Astrocyte of the cerebellum (primary cell): ENCODE measurements at regions not wholly inside any gene's neighbourhood (a gene's known extent, or its start where the extent isn't known, plus 50 kb on each side); places are given as distances from the start of the nearest gene placed in this dataset.
"Not testable (repeated sequence)": the region's sequence is repeated elsewhere in the genome, so short reads cannot be mapped to it uniquely, and the experiment has no call there.

Source experiments
- DNase-seq: peaks from one replicate; pipeline ENCODE4 v3.0.0-alpha.2; 2011; ENCODE audit warnings: low read depth
- H3K4me3 ChIP-seq: 2 replicates; pipeline ENCODE4 v1.5.1; 2011; ENCODE audit warnings: mild to moderate bottlenecking, low read depth, low read length, moderate library complexity
- in situ Hi-C: cut with HindIII; loops from 2 replicates; pipeline ENCODE4 v1.10.0; 2017; ENCODE audit warnings: low sequenced_read_pairs
- TF ChIP-seq, protein P1 (sequence below): IDR thresholded peaks from 2 replicates; pipeline ENCODE4 v1.5.1; 2012; ENCODE audit warnings: low read length, low read depth, moderate library complexity, mild to moderate bottlenecking; ENCODE audit errors: missing control alignments

DNA sequence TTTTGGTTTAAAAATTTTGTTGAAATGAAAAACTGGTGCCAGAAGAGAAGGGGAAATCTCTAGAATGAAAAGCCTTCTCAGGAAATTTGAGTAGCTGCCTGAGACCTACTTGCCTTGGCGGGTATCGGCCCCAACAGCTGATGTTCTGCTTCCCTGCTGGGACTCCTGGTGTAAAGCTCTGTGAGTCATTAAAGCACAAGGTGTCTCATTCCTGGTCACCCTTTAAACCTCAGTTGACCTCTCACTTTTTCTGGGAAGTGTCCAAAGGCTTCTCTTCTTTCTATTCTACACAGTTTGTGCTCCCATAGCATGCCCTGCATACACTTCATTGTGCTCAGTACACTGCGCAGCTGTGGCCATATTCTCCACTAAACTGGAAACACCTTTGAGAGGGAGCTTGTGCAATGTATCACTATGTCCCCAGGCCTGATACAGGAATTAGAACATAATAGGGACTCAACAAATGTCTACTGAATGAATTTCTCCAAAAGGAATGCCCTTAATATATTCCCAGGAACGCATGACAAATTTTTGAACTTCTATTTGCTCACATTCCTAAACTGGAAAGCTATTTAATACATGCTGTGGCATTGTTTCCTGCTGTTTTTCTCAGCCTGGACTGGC is 303.9 kb downstream of the SDHAF3 start:
- H3K4me3 ChIP-seq = no peak overlapping the region
- in situ Hi-C loops = no loop called here
- no peak for DNase-seq
- TF ChIP-seq, protein P1, sequence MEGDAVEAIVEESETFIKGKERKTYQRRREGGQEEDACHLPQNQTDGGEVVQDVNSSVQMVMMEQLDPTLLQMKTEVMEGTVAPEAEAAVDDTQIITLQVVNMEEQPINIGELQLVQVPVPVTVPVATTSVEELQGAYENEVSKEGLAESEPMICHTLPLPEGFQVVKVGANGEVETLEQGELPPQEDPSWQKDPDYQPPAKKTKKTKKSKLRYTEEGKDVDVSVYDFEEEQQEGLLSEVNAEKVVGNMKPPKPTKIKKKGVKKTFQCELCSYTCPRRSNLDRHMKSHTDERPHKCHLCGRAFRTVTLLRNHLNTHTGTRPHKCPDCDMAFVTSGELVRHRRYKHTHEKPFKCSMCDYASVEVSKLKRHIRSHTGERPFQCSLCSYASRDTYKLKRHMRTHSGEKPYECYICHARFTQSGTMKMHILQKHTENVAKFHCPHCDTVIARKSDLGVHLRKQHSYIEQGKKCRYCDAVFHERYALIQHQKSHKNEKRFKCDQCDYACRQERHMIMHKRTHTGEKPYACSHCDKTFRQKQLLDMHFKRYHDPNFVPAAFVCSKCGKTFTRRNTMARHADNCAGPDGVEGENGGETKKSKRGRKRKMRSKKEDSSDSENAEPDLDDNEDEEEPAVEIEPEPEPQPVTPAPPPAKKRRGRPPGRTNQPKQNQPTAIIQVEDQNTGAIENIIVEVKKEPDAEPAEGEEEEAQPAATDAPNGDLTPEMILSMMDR = no peak

DNA sequence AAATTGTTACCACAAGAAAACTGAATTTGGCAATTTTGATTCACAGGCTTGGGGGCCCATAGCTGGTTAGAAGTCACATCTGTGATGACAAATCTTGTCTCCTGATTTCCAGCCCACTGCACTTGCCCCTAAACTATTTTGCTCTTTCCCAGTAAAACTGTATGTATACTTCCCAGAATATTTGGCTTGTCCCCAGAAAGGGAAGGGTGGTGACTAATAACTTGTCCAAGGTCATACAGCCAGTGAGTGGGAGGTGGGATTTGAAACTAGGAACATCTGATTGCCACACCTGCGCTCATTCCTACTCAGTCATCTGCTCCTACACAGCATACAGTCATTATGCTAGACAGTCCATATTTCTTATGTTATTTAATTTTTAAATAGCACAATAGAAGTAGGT is 304.5 kb downstream of the SDHAF3 start:
- H3K4me3 ChIP-seq = no peak overlapping the region
- in situ Hi-C loops = no loop called here
- DNase-seq = no peak
- TF ChIP-seq, protein P1 = no peak

DNA sequence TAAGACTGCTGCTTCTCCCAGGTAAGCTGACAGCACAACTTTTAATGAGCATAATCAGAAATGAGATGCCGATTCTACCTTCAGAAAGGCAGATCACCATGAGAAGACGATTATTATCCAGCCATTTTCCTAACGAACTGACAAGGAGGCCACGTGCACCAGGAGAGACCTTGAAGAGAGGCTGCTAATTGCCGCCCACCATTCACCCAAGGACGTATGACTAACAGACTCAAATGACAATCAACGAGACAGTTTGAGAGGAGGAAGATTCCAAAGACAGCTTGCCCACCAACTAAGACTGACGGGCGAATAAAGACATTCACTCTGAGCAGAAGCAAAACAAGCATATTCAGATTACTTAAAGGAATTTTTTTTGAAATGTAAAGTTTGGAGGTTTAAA is 301.9 kb upstream of the TAC1 start:
- in situ Hi-C loops = no loop called here
- TF ChIP-seq, protein P1 = no peak
- DNase-seq = no peak
- no peak overlapping the region for H3K4me3 ChIP-seq

DNA sequence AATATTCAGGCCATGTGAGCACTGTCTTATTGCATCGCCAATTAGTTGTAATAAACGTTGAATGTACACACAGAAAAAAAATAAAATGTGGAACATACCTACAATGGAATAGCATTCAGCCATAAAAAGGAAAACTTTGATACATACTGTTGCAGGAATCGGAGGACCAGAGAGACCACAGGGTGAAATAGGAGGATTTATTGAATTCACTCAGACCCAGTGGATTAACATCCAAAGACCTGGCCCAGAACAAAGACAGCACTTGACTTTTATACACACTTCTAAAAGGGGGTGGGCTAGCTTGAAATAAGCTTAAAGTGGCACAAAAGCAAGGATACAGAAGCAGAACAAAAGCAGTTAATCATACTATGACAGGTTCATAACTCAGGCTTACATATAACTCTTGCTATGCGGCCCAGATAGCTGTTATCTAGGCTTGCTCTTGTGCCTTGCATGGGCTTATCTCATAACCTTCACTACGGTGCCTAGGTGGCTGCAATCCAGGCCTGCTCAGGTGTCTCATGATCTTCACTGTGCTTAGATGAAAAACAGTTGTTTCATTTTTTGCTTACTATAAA is 292.2 kb upstream of the TAC1 start:
- in situ Hi-C loops = no loop called here
- TF ChIP-seq, protein P1 = no peak
- H3K4me3 ChIP-seq = no peak overlapping the region
- no peak for DNase-seq

DNA sequence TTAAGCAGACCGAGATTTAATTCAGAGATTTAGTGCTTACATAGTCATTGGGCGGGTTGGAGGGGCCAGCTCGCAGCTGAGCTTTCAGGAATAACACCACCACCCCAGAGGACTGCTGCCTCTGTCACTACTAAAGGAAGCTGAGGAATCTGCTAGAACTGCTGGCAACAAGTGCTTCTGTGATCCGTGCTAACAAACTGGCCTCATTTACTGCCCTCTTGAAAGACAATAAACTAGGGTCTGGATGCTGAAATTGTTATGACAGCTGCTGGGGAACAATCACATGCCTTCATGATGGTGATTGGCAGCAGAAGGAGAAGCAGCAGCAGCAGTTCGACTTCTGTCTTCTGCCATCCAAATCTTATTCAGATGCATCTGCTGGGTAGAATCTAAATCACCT is 285.5 kb upstream of the TAC1 start:
- no peak for DNase-seq
- TF ChIP-seq, protein P1 = no peak
- in situ Hi-C loops = no loop called here
- H3K4me3 ChIP-seq = no peak overlapping the region

DNA sequence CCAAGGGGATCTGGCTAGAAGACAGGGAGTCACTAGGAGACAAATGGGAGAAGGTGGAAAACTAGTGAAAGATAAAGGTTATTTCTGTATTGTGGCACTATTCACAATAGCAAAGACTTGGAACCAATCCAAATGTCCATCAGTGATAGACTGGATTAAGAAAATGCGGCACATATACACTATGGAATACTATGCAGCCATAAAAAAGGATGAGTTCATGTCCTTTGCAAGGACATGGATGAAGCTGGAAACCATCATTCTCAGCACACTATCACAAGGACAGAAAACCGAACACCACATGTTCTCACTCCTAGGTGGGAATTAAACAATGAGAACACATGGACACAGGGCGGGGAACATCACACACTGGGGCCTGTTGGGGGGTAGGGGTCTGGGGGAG is 282.4 kb upstream of the TAC1 start:
- in situ Hi-C loops, DNase-seq, H3K4me3 ChIP-seq: not testable (repeated sequence)

DNA sequence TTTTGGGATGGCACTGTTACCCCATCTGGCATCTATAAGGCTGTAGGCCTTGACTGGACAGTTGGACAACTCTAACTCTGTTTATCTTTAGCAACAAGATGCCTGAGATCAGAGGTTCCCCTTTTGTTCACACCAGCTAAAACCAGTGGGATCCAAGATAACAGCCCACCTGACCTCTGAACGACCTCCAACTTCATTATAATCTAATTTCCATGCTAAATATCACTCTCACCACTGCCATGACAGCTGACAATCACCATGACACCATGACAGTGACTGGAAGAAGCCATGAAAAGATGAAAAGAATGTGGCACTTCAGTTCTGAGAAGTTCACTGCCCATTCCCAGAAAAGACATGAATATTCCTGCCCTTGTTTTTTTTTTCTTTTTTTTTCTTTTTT is 281.4 kb upstream of the TAC1 start:
- no peak for DNase-seq
- H3K4me3 ChIP-seq = no peak overlapping the region
- in situ Hi-C loops = no loop called here
- TF ChIP-seq, protein P1 = no peak
